NCI-H526 treated with DMSO at 0.1 percent for 48 hours (cell line): ENCODE measurements at regions not wholly inside any gene's neighbourhood (a gene's known extent, or its start where the extent isn't known, plus 50 kb on each side); places are given as distances from the start of the nearest gene placed in this dataset.

ENCODE experiments used
- DNase-seq: peaks from one replicate; lab custom pipeline; 2025; lab: John Stamatoyannopoulos, UW

- DNase-seq = no peak
Measured at GRCh38 chr16:65202461-65202860, 80.6 kb upstream of the CDH11 start.

DNA sequence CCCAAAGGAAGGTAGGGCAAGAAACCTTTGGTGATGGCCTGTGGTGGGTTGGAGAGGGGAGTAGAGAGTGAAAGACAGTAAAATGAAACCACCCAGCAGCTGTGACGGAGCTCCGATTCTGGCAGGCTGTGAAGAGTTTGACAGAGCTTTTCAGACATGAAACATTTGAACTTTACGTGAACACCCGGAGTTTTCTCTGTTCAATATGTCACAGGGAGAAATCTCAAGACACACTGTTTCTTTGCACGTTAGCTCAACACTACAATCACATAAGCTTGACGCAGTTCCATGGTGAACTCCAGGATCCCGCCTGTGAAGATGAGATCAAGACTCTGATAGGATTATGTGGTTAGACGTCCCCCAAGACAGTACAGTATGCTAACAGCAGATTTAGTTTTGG lies 79.6 kb upstream of the CDH11 start:
- DNase-seq = no peak

DNA sequence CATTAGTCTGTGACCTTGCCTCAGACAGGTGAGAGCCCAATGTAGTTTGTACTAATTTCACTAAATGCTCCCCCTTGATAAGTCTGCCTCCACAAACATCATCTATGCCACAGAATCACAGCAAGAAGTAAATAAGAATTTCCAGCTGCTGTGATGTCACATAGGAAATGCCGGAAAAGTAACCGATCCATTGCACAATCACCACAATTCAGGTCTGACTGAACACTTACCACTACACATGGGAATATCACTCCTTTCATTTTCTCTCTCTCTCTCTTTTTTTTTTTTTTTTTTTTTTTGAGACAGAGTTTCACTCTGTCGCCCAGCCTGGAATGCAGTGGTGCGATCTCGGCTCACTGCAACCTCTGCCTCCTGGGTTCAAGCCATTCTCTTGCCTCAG lies 79.0 kb upstream of the CDH11 start:
- DNase-seq = no peak

DNA sequence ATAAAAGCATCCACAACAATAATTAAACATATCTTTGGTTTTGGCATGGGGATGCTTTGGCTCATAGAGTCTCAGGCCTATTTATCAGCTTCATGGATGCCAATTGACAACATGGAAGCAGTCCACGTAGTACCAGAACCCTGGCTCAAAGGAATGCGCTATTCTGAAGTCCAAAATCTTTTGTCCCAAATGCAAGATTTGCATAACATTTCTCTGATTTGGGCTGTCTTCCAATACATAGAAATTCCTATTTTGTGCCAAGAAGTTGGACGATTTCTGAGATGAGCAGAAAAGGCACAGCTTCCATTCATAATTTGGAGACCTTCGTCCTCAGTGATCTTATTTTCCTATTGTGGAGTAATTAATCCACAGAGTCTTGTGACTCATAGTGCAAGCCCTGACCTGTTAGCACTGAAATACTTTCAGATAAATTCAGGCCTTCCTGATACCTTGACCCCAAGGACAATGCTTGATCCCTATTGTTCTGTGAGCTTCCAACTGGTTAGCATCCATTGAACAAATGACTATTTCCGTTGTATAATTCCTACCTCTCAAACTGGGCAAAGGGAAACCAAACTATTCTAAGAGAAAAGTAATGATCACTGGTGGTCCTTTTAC lies 78.4 kb upstream of the CDH11 start:
- no peak for DNase-seq

- no peak for DNase-seq
Measured at GRCh38 chr16:65196420-65197075, 74.7 kb upstream of the CDH11 start.

- DNase-seq = no peak
Measured at GRCh38 chr16:65195998-65196397, 74.1 kb upstream of the CDH11 start.

- no peak for DNase-seq
Measured at GRCh38 chr16:65185241-65185778, 63.4 kb upstream of the CDH11 start.

DNA sequence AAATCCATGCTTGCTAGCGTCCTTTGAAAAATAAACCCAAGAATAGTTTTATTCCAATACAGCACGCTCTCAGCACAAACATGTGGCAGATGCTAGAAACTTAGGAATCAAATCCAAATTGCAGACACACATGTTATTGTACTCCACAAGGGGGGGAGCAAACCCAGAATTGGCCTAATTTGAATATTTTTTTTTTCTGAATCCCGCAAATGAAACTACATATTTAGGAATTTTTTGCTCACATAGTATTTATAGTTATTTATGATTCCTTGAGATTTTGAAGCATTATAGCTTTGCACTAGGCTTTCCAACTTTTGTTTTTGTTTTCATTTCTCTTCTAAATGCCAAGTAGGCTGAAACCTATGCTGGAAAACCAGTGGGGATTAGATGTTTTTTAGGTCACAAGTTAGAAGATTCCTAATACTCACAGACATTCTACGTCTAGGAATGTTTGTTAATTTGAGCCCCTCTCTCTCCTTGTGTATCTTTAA lies 59.3 kb upstream of the CDH11 start:
- DNase-seq = no peak

GRCh38 chr16:65178151-65178550 lies 56.3 kb upstream of the CDH11 start:
- no peak for DNase-seq

- DNase-seq = no peak
Measured at GRCh38 chr16:65176603-65177002, 54.7 kb upstream of the CDH11 start.

GRCh38 chr16:65172356-65172755 lies 50.5 kb upstream of the CDH11 start:
- DNase-seq = no peak
